HEK293 (cell line): ENCODE measurements at regions not wholly inside any gene's neighbourhood (a gene's known extent, or its start where the extent isn't known, plus 50 kb on each side); places are given as distances from the start of the nearest gene placed in this dataset.

Source experiments
- CTCF ChIA-PET: fragments of 350-600 bp; formaldehyde crosslinking; extraction: SDS; loops from one replicate; lab custom pipeline; 2021; ENCODE audit warnings: antibody characterized with exemption; lab: Yijun Ruan, JAX
- POLR2A ChIA-PET: fragments of 300-600 bp; formaldehyde crosslinking; extraction: SDS; loops from one replicate; lab custom pipeline; 2020; ENCODE audit warnings: antibody characterized with exemption, inconsistent platforms; lab: Yijun Ruan, JAX
- H3K27ac ChIP-seq: fragments of 200-500 bp; sonication (Bioruptor generic); 2 replicates; pipeline ENCODE4 v1.5.1; 2014; ENCODE audit warnings: low read depth, low read length, control low read depth, inconsistent platforms; ENCODE audit errors: extremely low read depth
- H3K36me3 ChIP-seq, 2 experiments: fragments of 200-500 bp in 1 of 2; sonication (Bioruptor generic) in 1 of 2; 1 replicate in 1 of 2; 2 replicates in 1 of 2; pipeline ENCODE4 v1.5.1; 2014 to 2017; ENCODE audit warnings: inconsistent platforms in 2 of 2, low read length in 2 of 2; ENCODE audit not compliant: control insufficient read depth in 2 of 2, insufficient read depth in 1 of 2
- H3K4me1 ChIP-seq: fragments of 200-500 bp; sonication (Bioruptor generic); 2 replicates; pipeline ENCODE4 v1.5.1; 2014; ENCODE audit warnings: mild to moderate bottlenecking, low read length, inconsistent platforms; ENCODE audit not compliant: control insufficient read depth, insufficient read depth
- H3K4me3 ChIP-seq: 2 replicates; pipeline ENCODE4 v1.5.1; 2011; ENCODE audit warnings: low read depth, mild to moderate bottlenecking, control low read depth, low read length, moderate library complexity
- H3K9me3 ChIP-seq: fragments of 200-500 bp; sonication (Bioruptor generic); 2 replicates; pipeline ENCODE4 v1.5.1; 2014; ENCODE audit warnings: low read depth, low read length, inconsistent platforms; ENCODE audit not compliant: control insufficient read depth, insufficient read depth
- FEZF1 ChIP-seq: fragments of 450-650 bp; formaldehyde crosslinking; IDR thresholded peaks from 2 replicates; pipeline ENCODE4 v1.5.1; 2016; ENCODE audit warnings: missing biosample characterization, missing genetic modification characterization
- GLI4 ChIP-seq: fragments of 450-650 bp; formaldehyde crosslinking; IDR thresholded peaks from 2 replicates; pipeline ENCODE4 v1.5.1; 2016; ENCODE audit warnings: missing biosample characterization, missing genetic modification characterization
- HOXC10 ChIP-seq: sonication (generic); formaldehyde crosslinking; IDR thresholded peaks from 2 replicates; pipeline ENCODE4 v1.8.1; 2023; ENCODE audit warnings: mild to moderate bottlenecking, missing genetic modification reagents
- KLF10 ChIP-seq: fragments of 450-650 bp; IDR thresholded peaks from 2 replicates; pipeline ENCODE4 v1.5.1; 2018; ENCODE audit warnings: missing biosample characterization, mild to moderate bottlenecking, missing genetic modification characterization
- PRDM1 ChIP-seq: fragments of 450-650 bp; formaldehyde crosslinking; IDR thresholded peaks from 2 replicates; pipeline ENCODE4; 2016; ENCODE audit warnings: missing biosample characterization, missing genetic modification characterization
- SP7 ChIP-seq: fragments of 450-650 bp; formaldehyde crosslinking; IDR thresholded peaks from 2 replicates; pipeline ENCODE4 v1.5.1; 2016; ENCODE audit warnings: missing biosample characterization, missing genetic modification characterization
- ZFP69B ChIP-seq: fragments of 450-650 bp; formaldehyde crosslinking; IDR thresholded peaks from 2 replicates; pipeline ENCODE4 v1.5.1; 2016; ENCODE audit warnings: missing biosample characterization, missing genetic modification characterization
- ZNF155 ChIP-seq: fragments of 450-650 bp; formaldehyde crosslinking; IDR thresholded peaks from 2 replicates; pipeline ENCODE4 v1.5.1; 2016; ENCODE audit warnings: missing biosample characterization, missing genetic modification characterization
- ZNF221 ChIP-seq: fragments of 450-650 bp; formaldehyde crosslinking; IDR thresholded peaks from 2 replicates; pipeline ENCODE4 v1.5.1; 2017; ENCODE audit warnings: missing biosample characterization, missing genetic modification characterization, borderline replicate concordance
- ZNF280D ChIP-seq: fragments of 450-650 bp; formaldehyde crosslinking; IDR thresholded peaks from 2 replicates; pipeline ENCODE4 v1.5.1; 2016; ENCODE audit warnings: missing biosample characterization, missing genetic modification characterization
- ZNF473 ChIP-seq: fragments of 450-650 bp; formaldehyde crosslinking; IDR thresholded peaks from 2 replicates; pipeline ENCODE4 v1.5.1; 2017; ENCODE audit warnings: missing biosample characterization, missing genetic modification characterization
- ZNF521 ChIP-seq: fragments of 450-650 bp; formaldehyde crosslinking; IDR thresholded peaks from 2 replicates; pipeline ENCODE4 v1.5.1; 2017; ENCODE audit warnings: missing biosample characterization, mild to moderate bottlenecking, missing genetic modification characterization
- ZNF529 ChIP-seq: fragments of 450-650 bp; formaldehyde crosslinking; IDR thresholded peaks from 2 replicates; pipeline ENCODE4 v1.5.1; 2017; ENCODE audit warnings: missing genetic modification characterization, missing biosample characterization; ENCODE audit not compliant: insufficient replicate concordance
- ZNF571 ChIP-seq: fragments of 450-650 bp; formaldehyde crosslinking; IDR thresholded peaks from 2 replicates; pipeline ENCODE4 v1.5.0; 2017; ENCODE audit warnings: missing biosample characterization, missing genetic modification characterization
- ZNF654 ChIP-seq: fragments of 450-650 bp; formaldehyde crosslinking; IDR thresholded peaks from 2 replicates; pipeline ENCODE4 v1.5.1; 2016; ENCODE audit warnings: low read depth, missing biosample characterization, missing genetic modification characterization
- ZNF785 ChIP-seq: fragments of 450-650 bp; formaldehyde crosslinking; IDR thresholded peaks from 2 replicates; pipeline ENCODE4 v1.5.1; 2016; ENCODE audit warnings: missing biosample characterization, missing genetic modification characterization
- ZNF792 ChIP-seq: fragments of 450-650 bp; formaldehyde crosslinking; IDR thresholded peaks from 2 replicates; pipeline ENCODE4 v1.5.1; 2016; ENCODE audit warnings: missing biosample characterization, missing genetic modification characterization
- TF ChIP-seq, protein P1 (sequence below): fragments of 450-650 bp; formaldehyde crosslinking; IDR thresholded peaks from 2 replicates; pipeline ENCODE4 v1.5.1; 2016; ENCODE audit warnings: missing biosample characterization, missing genetic modification characterization
- TF ChIP-seq, protein P2 (sequence below): fragments of 450-650 bp; formaldehyde crosslinking; IDR thresholded peaks from 2 replicates; pipeline ENCODE4 v1.5.1; 2016; ENCODE audit warnings: missing biosample characterization, missing genetic modification characterization

DNA sequence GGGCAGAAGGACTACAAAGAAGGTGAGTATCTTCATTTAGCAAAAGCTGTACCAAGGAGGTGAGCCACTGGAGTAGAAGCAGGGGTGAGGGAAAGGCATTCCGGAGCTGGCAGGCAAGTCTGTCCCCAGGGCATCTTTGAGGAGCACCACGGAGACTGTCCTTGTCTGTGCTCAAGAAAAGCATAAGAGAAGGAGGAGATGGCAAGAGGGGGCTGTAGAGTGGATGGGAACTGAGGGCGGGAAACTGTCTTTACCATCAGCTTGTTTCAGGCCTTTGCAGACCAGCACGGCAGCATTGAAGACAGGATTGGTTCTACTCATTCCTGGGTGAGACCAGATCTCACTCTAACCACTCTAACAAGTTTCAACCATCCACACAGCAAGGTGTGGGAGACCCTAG, 355.8 kb downstream of the AJAP1 start:
- TF ChIP-seq ZNF792 (tag by site-specific recombination) (no peak), SP7 (tag by site-specific recombination) (no peak), ZNF155 (tag by site-specific recombination) (no peak), ZNF280D (tag by site-specific recombination) (no peak), ZFP69B (no peak), KLF10 (tag by site-specific recombination) (no peak), ZNF529 (tag by site-specific recombination) (no peak), ZNF473 (tag by site-specific recombination) (no peak), HOXC10 (CRISPR knock-in tag) (no peak)
- TF ChIP-seq, protein P1, sequence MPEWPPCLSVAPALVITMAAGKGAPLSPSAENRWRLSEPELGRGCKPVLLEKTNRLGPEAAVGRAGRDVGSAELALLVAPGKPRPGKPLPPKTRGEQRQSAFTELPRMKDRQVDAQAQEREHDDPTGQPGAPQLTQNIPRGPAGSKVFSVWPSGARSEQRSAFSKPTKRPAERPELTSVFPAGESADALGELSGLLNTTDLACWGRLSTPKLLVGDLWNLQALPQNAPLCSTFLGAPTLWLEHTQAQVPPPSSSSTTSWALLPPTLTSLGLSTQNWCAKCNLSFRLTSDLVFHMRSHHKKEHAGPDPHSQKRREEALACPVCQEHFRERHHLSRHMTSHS (tag by site-specific recombination), result no peak
- TF ChIP-seq, protein P2, sequence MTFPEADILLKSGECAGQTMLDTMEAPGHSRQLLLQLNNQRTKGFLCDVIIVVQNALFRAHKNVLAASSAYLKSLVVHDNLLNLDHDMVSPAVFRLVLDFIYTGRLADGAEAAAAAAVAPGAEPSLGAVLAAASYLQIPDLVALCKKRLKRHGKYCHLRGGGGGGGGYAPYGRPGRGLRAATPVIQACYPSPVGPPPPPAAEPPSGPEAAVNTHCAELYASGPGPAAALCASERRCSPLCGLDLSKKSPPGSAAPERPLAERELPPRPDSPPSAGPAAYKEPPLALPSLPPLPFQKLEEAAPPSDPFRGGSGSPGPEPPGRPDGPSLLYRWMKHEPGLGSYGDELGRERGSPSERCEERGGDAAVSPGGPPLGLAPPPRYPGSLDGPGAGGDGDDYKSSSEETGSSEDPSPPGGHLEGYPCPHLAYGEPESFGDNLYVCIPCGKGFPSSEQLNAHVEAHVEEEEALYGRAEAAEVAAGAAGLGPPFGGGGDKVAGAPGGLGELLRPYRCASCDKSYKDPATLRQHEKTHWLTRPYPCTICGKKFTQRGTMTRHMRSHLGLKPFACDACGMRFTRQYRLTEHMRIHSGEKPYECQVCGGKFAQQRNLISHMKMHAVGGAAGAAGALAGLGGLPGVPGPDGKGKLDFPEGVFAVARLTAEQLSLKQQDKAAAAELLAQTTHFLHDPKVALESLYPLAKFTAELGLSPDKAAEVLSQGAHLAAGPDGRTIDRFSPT (tag by site-specific recombination), result no peak
- H3K36me3 ChIP-seq, result no peaks in the 10 kb centered on the region
- no peak overlapping the region for H3K4me3 ChIP-seq
- H3K27ac ChIP-seq, result no peak overlapping the region
- H3K4me1 ChIP-seq, result no peaks in the 10 kb centered on the region
- ChIA-PET CTCF (no interaction called here), POLR2A (no interaction called here)
- H3K9me3 ChIP-seq, result no peaks in the 10 kb centered on the region

- Histone ChIP-seq H3K36me3 (no peaks in the 10 kb centered on the region), H3K4me3 (no peak overlapping the region), H3K9me3 (no peaks in the 10 kb centered on the region), H3K27ac (no peak overlapping the region), H3K4me1 (no peaks in the 10 kb centered on the region)
- ChIA-PET CTCF (no interaction called here), POLR2A (no interaction called here)
- TF ChIP-seq ZNF571 (tag by site-specific recombination) (no peak), ZNF221 (tag by site-specific recombination) (no peak)
Measured at GRCh38 chr1:5009376-5010065, 355.1 kb downstream of the AJAP1 start.

DNA sequence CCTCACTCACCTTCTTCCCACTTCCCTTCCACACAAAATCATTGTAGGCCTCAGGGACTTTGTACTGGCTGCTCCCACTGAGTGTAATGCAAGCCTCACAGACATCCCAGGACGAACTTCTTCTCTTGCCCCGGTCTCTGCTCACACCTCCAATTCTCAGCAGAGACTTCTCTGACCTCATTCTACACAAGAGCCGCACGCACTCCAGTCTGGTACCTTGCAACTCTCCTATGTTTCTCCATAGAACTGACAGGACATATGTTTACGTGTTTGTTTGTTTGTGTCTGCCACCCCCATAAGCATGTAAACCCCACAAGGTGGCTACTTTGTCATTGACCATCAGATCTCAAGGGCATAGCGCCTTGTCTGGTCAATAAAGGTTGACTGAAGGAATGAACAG, 350.8 kb downstream of the AJAP1 start:
- Histone ChIP-seq H3K4me3 (no peak overlapping the region), H3K36me3 (no peaks in the 10 kb centered on the region), H3K9me3 (no peaks in the 10 kb centered on the region), H3K4me1 (no peaks in the 10 kb centered on the region), H3K27ac (no peak overlapping the region)
- ChIA-PET CTCF (no interaction called here), POLR2A (no interaction called here)
- TF ChIP-seq ZNF521 (no peak), SP7 (tag by site-specific recombination) (no peak), PRDM1 (tag by site-specific recombination) (no peak), ZNF785 (tag by site-specific recombination) (no peak), GLI4 (tag by site-specific recombination) (no peak), FEZF1 (tag by site-specific recombination) (no peak), ZNF221 (tag by site-specific recombination) (no peak), ZNF654 (tag by site-specific recombination) (no peak)
